C4-2B (cell line): ENCODE measurements at regions not wholly inside any gene's neighbourhood (a gene's known extent, or its start where the extent isn't known, plus 50 kb on each side); places are given as distances from the start of the nearest gene placed in this dataset.

Experiments
- CTCF ChIP-seq: fragments of 450-650 bp; conservative IDR thresholded peaks from 2 replicates; pipeline ENCODE4 v1.5.1; 2017; ENCODE audit warnings: mild to moderate bottlenecking
- ZFX ChIP-seq: fragments of 450-650 bp; IDR thresholded peaks from 2 replicates; pipeline ENCODE4 v1.6.1; 2017

- no peak for TF ChIP-seq CTCF
- TF ChIP-seq ZFX, result no peak
These were observed 88.5 kb upstream of the RPL38 start for GRCh38 chr17:74114881-74115470.
